Hematopoietic multipotent progenitor cell treated with erythropoietin and hydrocortisone succinate and interleukin-3 and kit ligand, for 4 days (in vitro differentiated cells): ENCODE measurements at regions not wholly inside any gene's neighbourhood (a gene's known extent, or its start where the extent isn't known, plus 50 kb on each side); places are given as distances from the start of the nearest gene placed in this dataset.

Experiments used
- DNase-seq: peaks from one replicate; pipeline ENCODE4 v3.0.0-alpha.2; 2015

- no peak for DNase-seq
These were observed 88.8 kb upstream of the CTNNA1 start for GRCh38 chr5:138664276-138664943.

- no peak for DNase-seq
These were observed 88.4 kb upstream of the HSPA9 start for GRCh38 chr5:138663561-138663960.

DNA sequence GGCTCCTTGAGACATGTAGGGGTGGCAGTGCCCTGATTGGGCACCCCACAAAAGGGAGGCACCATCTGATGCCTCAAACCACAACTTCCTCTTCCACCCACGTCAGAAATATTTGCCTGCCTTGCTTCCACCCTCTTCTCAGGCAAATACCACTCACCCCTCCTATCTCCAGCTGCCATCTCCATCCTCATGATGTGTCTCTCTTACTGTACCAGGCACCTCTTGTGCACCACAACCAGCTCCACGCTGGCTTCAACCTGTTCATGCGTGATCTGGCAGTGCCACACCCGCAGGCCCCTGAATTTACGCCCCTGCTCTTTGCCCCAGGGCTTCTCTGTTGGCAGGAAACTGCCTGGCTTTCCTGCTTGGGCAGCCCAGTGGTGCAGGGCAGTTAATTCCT is 87.8 kb upstream of the HSPA9 start:
- DNase-seq = peak; percentile 81

- peak; percentile 62 for DNase-seq
These were observed 87.4 kb upstream of the HSPA9 start for GRCh38 chr5:138662599-138662998.

GRCh38 chr5:138661991-138662434 is 86.8 kb upstream of the HSPA9 start:
- DNase-seq = no peak

DNA sequence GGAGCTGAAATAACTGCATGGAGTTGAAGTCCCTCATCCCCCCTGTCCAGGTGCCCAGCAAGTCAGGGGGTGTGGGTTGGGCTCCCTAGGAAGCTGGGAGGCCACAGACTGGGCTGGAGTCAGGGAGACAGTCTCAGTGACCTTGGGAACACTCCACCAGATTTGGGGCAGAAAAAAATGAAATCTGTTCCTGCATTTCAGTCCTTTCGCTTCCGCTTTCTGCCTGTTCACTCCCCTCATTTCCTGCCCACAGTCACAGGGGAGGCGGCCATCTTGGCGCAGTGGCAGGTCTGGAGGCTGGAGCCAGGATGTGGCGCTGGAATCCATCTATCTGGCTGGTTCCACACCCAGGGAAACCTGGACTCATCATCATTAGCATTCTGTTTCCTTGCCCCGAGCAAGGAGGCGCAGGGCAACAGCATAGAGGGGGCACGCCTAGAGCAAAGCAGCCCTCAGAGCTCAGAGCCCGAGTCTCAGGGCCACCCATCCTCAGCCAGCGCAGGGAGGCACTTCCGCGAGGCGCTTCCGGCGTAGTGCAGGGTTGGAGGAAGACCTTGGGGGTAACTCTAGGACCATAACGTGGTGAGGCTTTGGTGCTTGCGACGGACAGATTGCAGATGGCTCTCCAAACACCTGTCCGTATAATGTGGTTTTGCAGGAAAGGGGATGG is 86.2 kb upstream of the HSPA9 start:
- DNase-seq = peak; percentile 34

DNA sequence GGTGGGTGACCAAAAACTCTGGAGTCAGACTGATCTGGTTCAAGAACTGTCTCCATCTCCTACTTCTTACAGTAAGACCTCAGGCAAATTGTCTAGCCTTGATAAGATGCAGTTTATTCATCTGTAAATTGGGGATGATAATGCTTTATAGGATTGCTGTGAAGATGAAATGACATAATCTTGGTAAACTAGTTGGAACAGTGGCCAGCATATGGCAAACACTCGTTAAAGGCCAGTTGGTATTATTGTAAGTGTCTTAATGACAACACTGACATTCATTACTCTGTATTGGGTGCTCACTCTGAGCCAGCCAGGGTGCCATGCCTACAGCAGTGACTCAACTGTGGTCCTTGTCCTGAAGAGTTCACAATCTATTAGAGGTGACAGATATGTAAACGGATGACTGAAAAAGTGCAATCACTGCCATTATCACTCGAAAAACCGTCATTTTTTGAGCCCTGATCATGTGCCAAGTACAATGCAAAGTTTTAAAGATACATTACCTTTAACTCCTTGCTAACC is 84.9 kb upstream of the HSPA9 start:
- no peak for DNase-seq

GRCh38 chr5:138659561-138659960 is 84.4 kb upstream of the HSPA9 start:
- no peak for DNase-seq

- DNase-seq = no peak
These were observed 83.9 kb upstream of the HSPA9 start for GRCh38 chr5:138659121-138659520.

- DNase-seq = no peak
These were observed 83.5 kb upstream of the HSPA9 start for GRCh38 chr5:138658676-138659075.

GRCh38 chr5:138657360-138657759 is 82.2 kb upstream of the HSPA9 start:
- no peak for DNase-seq

GRCh38 chr5:138656916-138657315 is 81.7 kb upstream of the HSPA9 start:
- DNase-seq = no peak

DNA sequence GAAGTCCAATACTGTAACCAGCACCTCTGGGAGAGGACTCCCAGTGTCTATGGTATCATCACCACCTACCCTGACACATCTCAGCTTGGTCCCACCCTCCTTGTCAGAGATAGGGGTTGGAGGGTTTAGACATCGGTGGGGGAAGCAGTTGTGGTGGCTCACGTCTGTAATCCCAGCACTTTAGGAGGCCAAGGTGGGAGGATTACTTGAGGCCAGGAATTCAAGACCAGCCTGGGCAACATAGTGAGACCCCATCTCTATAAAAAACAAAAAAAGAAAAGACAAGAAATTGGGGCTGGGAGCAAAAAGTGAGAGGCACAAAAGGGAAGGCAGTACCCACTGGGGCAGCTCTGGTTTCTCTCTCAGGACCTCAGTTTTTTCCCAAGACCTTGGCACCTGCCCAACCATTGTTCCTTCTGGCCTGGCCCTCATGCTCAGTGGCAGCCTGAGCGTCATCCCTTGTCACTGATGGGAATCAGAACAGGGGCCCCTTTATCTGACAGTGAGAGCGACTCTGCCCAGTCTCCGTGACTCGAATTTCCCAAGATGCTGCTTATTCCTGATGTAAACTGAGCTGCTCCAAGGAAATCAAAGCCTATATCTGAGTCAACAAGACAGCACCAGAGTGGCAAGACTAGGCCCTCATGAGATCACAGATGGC is 80.5 kb upstream of the HSPA9 start:
- no peak for DNase-seq

DNA sequence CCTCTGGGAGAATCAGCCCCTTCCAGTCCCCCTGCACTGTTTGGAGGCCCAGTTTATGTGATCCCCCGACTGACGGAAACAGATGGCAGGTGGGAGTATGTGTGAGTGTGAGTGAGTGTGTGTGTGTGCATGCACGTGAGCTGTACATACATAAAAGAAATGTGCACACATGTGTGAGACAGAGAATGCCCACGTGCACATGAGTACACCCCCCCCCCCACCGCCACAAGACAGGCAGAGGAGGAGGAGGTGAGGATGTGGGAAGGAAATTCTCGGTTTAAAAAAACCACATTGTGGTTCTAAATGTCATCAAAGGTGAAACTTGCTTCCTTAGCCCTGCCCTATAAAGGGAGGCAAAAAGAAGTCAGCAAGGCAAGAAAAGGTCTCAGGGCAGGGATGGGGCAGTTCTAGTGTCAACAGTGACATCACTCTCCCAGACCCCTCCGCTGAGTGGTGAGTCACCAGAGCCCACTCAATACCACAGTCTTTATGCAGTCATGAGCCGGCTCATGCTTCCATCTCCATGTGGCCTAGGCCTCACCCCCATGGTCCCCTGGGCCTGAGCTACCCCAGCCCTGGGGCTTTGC is 79.2 kb upstream of the HSPA9 start:
- DNase-seq = peak; percentile 52

DNA sequence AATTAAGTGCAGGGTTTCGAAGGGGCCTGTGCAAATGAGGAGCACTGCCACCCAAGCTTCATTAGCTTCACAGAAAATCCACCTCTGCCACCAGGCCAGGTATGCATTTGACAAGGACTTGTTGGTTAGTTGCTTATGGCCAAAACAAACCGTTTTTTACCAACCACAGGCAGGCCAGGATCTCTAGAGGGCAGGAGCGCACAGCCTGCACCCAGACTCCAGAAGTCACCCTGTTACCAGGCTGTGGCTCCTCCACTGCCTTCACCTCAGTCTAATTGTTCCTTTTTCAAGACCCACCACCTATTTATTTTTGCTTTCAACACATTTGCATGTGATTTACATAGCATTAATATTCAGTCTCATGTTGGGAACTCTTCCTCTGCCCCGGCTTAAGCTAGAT is 78.3 kb upstream of the HSPA9 start:
- peak; percentile 57 for DNase-seq

DNA sequence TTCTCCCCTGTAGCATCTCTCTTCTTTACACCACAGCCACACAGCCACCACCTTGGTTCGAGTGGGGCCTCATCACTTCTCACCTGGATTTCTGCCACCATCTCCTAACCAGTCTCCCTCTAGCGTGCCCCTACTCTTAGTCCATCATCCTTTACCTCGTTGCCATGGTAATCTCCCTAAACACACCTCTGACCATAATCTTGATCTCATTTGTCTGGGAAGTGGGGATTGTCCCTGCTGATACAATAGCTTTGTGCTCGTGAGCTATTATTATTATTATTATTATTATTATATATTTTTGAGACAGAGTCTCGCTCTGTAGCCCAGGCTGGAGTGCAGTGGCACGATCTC is 76.5 kb upstream of the HSPA9 start:
- DNase-seq = no peak

DNA sequence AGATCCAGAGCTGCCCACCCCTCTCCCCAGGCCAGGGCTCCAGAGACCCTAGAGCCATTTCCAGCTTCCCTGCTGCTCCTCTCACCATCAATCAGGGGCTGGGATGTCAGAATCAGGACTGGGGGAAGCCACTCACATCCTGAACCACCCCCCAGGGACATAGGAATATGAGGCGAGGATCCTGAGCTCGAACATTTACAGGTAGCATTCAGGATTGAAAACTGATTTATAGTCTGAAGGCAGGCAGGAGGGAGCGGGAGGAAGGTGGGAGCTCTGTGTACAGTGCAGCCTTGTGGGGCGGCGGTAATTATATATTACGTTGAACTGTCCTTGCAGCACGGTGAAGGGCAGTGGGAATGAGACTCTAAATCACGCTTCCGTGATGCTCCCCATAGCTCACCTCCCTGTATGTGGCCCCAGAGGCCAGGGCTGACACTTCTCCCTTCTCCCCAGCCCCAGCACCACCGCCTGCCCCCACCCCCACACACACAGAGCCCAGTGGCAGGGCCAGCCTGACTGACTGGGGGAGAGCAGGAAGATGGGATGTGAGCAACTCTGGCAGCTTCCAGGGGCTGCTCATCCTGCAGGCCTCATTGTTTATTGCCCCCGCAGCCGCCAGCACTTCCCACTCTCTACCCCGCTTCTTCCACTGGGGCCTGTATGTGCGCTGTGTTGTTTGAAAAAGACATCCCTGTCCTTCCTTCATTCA is 76.0 kb upstream of the HSPA9 start:
- DNase-seq = no peak

- no peak for DNase-seq
These were observed 75.0 kb upstream of the HSPA9 start for GRCh38 chr5:138650196-138650595.

DNA sequence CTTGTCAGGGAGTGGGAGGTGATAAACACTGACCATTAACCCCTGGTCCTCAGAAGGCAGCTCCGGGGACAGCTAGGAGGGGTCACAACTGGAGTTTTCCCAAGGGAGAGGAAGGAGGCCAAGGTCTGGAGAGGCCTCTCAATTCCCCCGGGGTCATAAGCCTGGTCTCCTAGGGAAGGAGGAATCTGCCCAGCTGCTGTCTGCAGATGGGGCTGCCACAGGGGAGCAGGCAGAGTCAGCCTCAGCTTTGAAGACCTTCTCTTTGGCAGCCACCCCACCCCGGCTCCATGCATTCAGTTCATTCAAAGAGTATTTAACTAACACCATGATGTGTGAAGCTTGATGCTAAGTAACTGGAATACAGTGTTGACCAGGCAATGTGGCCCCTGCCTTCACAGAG is 74.6 kb upstream of the HSPA9 start:
- no peak for DNase-seq

- no peak for DNase-seq
These were observed 74.1 kb upstream of the HSPA9 start for GRCh38 chr5:138649316-138649720.

DNA sequence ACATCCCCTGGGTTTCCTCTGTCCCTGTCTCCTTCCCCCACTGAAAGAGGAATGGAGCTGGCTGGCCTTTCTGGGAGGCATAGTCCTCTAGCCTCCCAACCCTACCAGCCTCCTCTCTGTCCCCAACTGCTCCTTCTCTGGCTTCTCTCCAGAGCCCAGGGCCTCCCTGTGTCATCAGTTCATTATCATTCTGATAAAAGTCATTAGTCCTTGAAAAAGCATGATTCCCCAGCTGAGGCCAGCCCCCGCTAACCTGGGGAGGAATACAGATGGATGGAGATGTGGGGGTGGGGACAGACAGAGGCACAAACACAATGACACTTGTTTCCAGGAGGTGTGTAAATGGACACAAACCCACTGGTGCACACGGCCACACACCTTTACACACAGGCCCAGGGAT is 73.6 kb upstream of the HSPA9 start:
- no peak for DNase-seq

DNA sequence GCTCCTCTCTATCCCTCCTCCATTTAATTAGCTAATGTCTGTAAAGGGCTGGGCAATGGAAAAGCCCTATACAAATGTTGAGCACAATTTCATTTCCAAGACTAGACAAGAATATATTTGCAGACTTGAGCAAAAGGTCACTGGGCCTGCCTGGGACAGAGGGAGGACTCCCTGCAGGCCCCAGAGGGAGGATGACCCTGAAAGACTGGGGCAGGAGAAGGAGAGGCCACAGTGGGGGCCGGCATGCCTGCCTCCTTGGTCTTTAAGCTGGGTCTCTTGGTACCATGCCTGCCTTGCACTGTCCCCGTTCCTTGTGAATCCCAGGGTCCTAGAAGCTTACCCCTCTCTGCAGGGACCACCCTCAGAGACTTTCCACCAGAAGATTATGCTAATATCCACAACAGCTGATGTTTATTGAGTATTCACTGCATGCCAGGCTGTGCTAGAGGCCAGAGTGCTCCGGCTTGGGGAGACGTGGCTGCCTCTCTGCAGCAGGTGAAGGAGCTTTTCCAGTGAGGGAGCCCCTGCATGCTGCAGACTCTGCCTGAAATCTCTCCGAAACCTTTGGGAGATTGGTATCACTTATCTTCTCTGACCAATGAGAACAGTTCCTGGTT is 72.7 kb upstream of the HSPA9 start:
- DNase-seq = no peak
